Upper lobe of left lung (tissue), 6 donors: ENCODE measurements at regions not wholly inside any gene's neighbourhood (a gene's known extent, or its start where the extent isn't known, plus 50 kb on each side); places are given as distances from the start of the nearest gene placed in this dataset.

Experiments used
- ATAC-seq, 2 donors: fragments of 200-7000 bp; cut with Tn5 transposase; one replicate each; pipeline ENCODE4 v1.9.1; 2022; ENCODE audit warnings: mild to moderate bottlenecking in 2 of 2, moderate library complexity in 2 of 2; ENCODE audit not compliant: low FRiP score in 2 of 2
- DNase-seq, 2 donors: peaks; one replicate each; pipeline ENCODE4 v3.0.0-alpha.2; 2019 to 2020
- H3K27ac ChIP-seq, 4 donors: fragments of 200-600 bp; sonication (generic); one replicate each; pipeline ENCODE4 v1.5.1; 2016 to 2019
- H3K27me3 ChIP-seq, 4 donors: fragments of 200-600 bp; sonication (generic); one replicate each; pipeline ENCODE4 v1.5.1; 2017 to 2019
- H3K36me3 ChIP-seq, 4 donors: fragments of 200-600 bp; sonication (generic); one replicate each; pipeline ENCODE4 v1.5.1; 2016 to 2019
- H3K4me1 ChIP-seq, 4 donors: fragments of 200-600 bp; sonication (generic); one replicate each; pipeline ENCODE4 v1.5.1; 2018 to 2019
- H3K4me3 ChIP-seq, 4 donors: fragments of 200-600 bp; sonication (generic); one replicate each; pipeline ENCODE4 v1.5.1; 2017 to 2019; ENCODE audit warnings: mild to moderate bottlenecking in 2 of 4, moderate library complexity in 1 of 4
- H3K9me3 ChIP-seq, 4 donors: fragments of 200-600 bp; sonication (generic); one replicate each; pipeline ENCODE4 v1.5.1; 2018 to 2019
- CTCF ChIP-seq, 6 experiments: fragments of 450-650 bp in 4 of 6; fragments of 200-600 bp in 2 of 6; sonication (generic) in 2 of 6; IDR thresholded peaks; one replicate each; pipeline ENCODE4 v1.5.1; 2016 to 2019; ENCODE audit warnings: antibody characterized with exemption in 6 of 6
- EP300 ChIP-seq, 4 donors: sonication (generic); formaldehyde crosslinking; IDR thresholded peaks; one replicate each; pipeline ENCODE4 v1.5.1; 2017; ENCODE audit warnings: antibody characterized with exemption in 4 of 4, control low read depth in 2 of 4
- POLR2A ChIP-seq, 4 donors: fragments of 450-650 bp; IDR thresholded peaks; one replicate each; pipeline ENCODE4 v1.5.1; 2016 to 2017; ENCODE audit warnings: antibody characterized with exemption in 4 of 4, mild to moderate bottlenecking in 2 of 4
- POLR2AphosphoS5 ChIP-seq, 2 donors: sonication (generic); formaldehyde crosslinking; IDR thresholded peaks; one replicate each; pipeline ENCODE4 v1.5.1; 2017; ENCODE audit warnings: antibody characterized with exemption in 2 of 2
- WGBS, 2 donors: methylation state at CpG; one replicate each; pipeline ENCODE4 v1.1.5; 2017 to 2018; 5-methylcytosine and 5-hydroxymethylcytosine counted together
- donor health status: DM: no; HTN: no; CAD: no; lungs with moderate emphysema.
- donor health status: DM: no; HTN: yes; CAD: no; lungs with severe emphysema.

- no peak for TF ChIP-seq POLR2A (IDR thresholded peaks at IDR 0.05)
- Histone ChIP-seq H3K27me3 (no peaks in the 10 kb centered on the region), H3K4me3 (no peak overlapping the region), H3K27ac (no peak overlapping the region), H3K9me3 (no peaks in the 10 kb centered on the region), H3K36me3 (no peaks in the 10 kb centered on the region), H3K4me1 (peaks cover 0 to 8% (median 2%) of the 10 kb centered on the region in 4 donors)
- DNase-seq (no peak), ATAC-seq (no peak)
- 75 to 78% methylated on average over 7 of the region's 7 CpGs for WGBS, 2 donors
Observed at GRCh38 chr6:44030812-44031454, 96.3 kb downstream of the MRPL14 start.

- 79 to 92% methylated on average over 3 to 4 of the region's 4 CpGs for WGBS, 2 donors
- no peaks in the 10 kb centered on the region for H3K4me1 ChIP-seq
- TF ChIP-seq CTCF (IDR thresholded peaks at IDR 0.05) (no peak), POLR2A (IDR thresholded peaks at IDR 0.05) (no peak), EP300 (IDR thresholded peaks at IDR 0.05) (no peak), POLR2AphosphoS5 (IDR thresholded peaks at IDR 0.05) (no peak)
- H3K27me3 ChIP-seq = no peaks in the 10 kb centered on the region
- no peaks in the 10 kb centered on the region for H3K36me3 ChIP-seq
- no peak for DNase-seq
- peak in 1 of 2 donors; percentile 21 for ATAC-seq
- H3K4me3 ChIP-seq = no peak overlapping the region
- no peaks in the 10 kb centered on the region for H3K9me3 ChIP-seq
- H3K27ac ChIP-seq = no peak overlapping the region
Observed at GRCh38 chr6:44029444-44030185, 97.6 kb downstream of the MRPL14 start.

GRCh38 chr6:44028789-44029310 is 98.4 kb downstream of the MRPL14 start:
- TF ChIP-seq POLR2A (IDR thresholded peaks at IDR 0.05) (no peak), CTCF (IDR thresholded peaks at IDR 0.05) (no peak), POLR2AphosphoS5 (IDR thresholded peaks at IDR 0.05) (no peak), EP300 (IDR thresholded peaks at IDR 0.05) (no peak)
- Histone ChIP-seq H3K4me3 (no peak overlapping the region), H3K27ac (no peak overlapping the region), H3K36me3 (no peaks in the 10 kb centered on the region), H3K27me3 (no peaks in the 10 kb centered on the region), H3K9me3 (no peaks in the 10 kb centered on the region), H3K4me1 (no peaks in the 10 kb centered on the region)
- DNase-seq (no peak), ATAC-seq (peak in 1 of 2 donors; percentile 24)
- 60 to 74% methylated on average over 3 of the region's 3 CpGs for WGBS, 2 donors

GRCh38 chr6:44025226-44025625 is 102.0 kb downstream of the MRPL14 start:
- H3K27me3 ChIP-seq = no peaks in the 10 kb centered on the region
- no peaks in the 10 kb centered on the region for H3K36me3 ChIP-seq
- no peak overlapping the region for H3K4me3 ChIP-seq
- no peak for ATAC-seq
- no peak overlapping the region for H3K27ac ChIP-seq
- no peaks in the 10 kb centered on the region for H3K9me3 ChIP-seq
- no peak for DNase-seq
- WGBS, 2 donors = 68 to 74% methylated on average over 4 of the region's 4 CpGs
- no peak for TF ChIP-seq POLR2AphosphoS5 (IDR thresholded peaks at IDR 0.05)
- no peak for TF ChIP-seq EP300 (IDR thresholded peaks at IDR 0.05)
- TF ChIP-seq CTCF (IDR thresholded peaks at IDR 0.05) = no peak
- no peak for TF ChIP-seq POLR2A (IDR thresholded peaks at IDR 0.05)
- no peaks in the 10 kb centered on the region for H3K4me1 ChIP-seq

- H3K9me3 ChIP-seq = no peaks in the 10 kb centered on the region
- H3K36me3 ChIP-seq = no peaks in the 10 kb centered on the region
- H3K27ac ChIP-seq = no peak overlapping the region
- WGBS, 2 donors = 50 to 62% methylated on average over 7 of the region's 7 CpGs
- DNase-seq = no peak
- no peak for ATAC-seq
- no peaks in the 10 kb centered on the region for H3K27me3 ChIP-seq
- no peak for TF ChIP-seq POLR2AphosphoS5 (IDR thresholded peaks at IDR 0.05)
- TF ChIP-seq EP300 (IDR thresholded peaks at IDR 0.05) = no peak
- TF ChIP-seq CTCF (IDR thresholded peaks at IDR 0.05) = no peak
- no peak for TF ChIP-seq POLR2A (IDR thresholded peaks at IDR 0.05)
- H3K4me3 ChIP-seq = no peak overlapping the region
- H3K4me1 ChIP-seq = no peaks in the 10 kb centered on the region
Observed at GRCh38 chr6:44024574-44025219, 102.6 kb downstream of the MRPL14 start.
